Activated CD8-positive, alpha-beta memory T cell treated with anti-CD3 and anti-CD28 coated beads, Interleukin-2, amount 50 U/mL, for 24 hours (primary cell): ENCODE measurements at regions not wholly inside any gene's neighbourhood (a gene's known extent, or its start where the extent isn't known, plus 50 kb on each side); places are given as distances from the start of the nearest gene placed in this dataset.
"Not testable (repeated sequence)": the region's sequence is repeated elsewhere in the genome, so short reads cannot be mapped to it uniquely, and the experiment has no call there.

Source experiments
- DNase-seq: peaks from one replicate; pipeline ENCODE4 v3.0.0-alpha.2; 2020; ENCODE audit errors: extremely low read depth

GRCh38 chr14:101080922-101081593 lies 177.5 kb upstream of the RTL1 start:
- no peak for DNase-seq

- no peak for DNase-seq
Measured at GRCh38 chr14:101082036-101082435, 178.5 kb upstream of the RTL1 start.

- no peak for DNase-seq
Measured at GRCh38 chr14:101082436-101083384, 179.2 kb upstream of the RTL1 start.

- DNase-seq, result no peak
Measured at GRCh38 chr14:101083564-101084435, 180.3 kb upstream of the RTL1 start.

GRCh38 chr14:101084436-101084826 lies 180.9 kb upstream of the RTL1 start:
- no peak for DNase-seq

GRCh38 chr14:101086926-101087325 lies 183.4 kb upstream of the RTL1 start:
- DNase-seq, result no peak

- no peak for DNase-seq
Measured at GRCh38 chr14:101087614-101088394, 184.3 kb upstream of the RTL1 start.

- DNase-seq, result no peak
Measured at GRCh38 chr14:101088395-101088667, 184.8 kb upstream of the RTL1 start.

GRCh38 chr14:101088714-101089113 lies 185.2 kb upstream of the RTL1 start:
- DNase-seq, result no peak

- DNase-seq, result not testable (repeated sequence)
Measured at GRCh38 chr14:101090478-101090877, 187.0 kb upstream of the RTL1 start.

- no peak for DNase-seq
Measured at GRCh38 chr14:101090976-101091375, 187.5 kb upstream of the RTL1 start.

- DNase-seq, result not testable (repeated sequence)
Measured at GRCh38 chr14:101094916-101095315, 191.4 kb upstream of the RTL1 start.

GRCh38 chr14:101096551-101096950 lies 193.0 kb upstream of the RTL1 start:
- no peak for DNase-seq

GRCh38 chr14:101097109-101097793 lies 193.7 kb upstream of the RTL1 start:
- no peak for DNase-seq

- no peak for DNase-seq
Measured at GRCh38 chr14:101098177-101098576, 194.7 kb upstream of the RTL1 start.

GRCh38 chr14:101098641-101099040 lies 195.1 kb upstream of the RTL1 start:
- DNase-seq, result no peak

- no peak for DNase-seq
Measured at GRCh38 chr14:101101456-101102056, 198.0 kb upstream of the RTL1 start.

GRCh38 chr14:101102875-101103274 lies 199.4 kb upstream of the RTL1 start:
- no peak for DNase-seq

GRCh38 chr14:101103321-101103901 lies 199.9 kb upstream of the RTL1 start:
- no peak for DNase-seq

GRCh38 chr14:101104485-101104884 lies 201.0 kb upstream of the RTL1 start:
- DNase-seq, result no peak
